Renal pelvis (tissue), 1 donor: ENCODE measurements at regions not wholly inside any gene's neighbourhood (a gene's known extent, or its start where the extent isn't known, plus 50 kb on each side); places are given as distances from the start of the nearest gene placed in this dataset.
"Not testable (repeated sequence)": the region's sequence is repeated elsewhere in the genome, so short reads cannot be mapped to it uniquely, and the experiment has no call there.

Experiments
- DNase-seq: peaks from one replicate; pipeline ENCODE4 v3.0.0-alpha.2; 2013

- no peak for DNase-seq
Measured at GRCh38 chr15:25170113-25170731, 215.4 kb downstream of the SNRPN start.

- no peak for DNase-seq
Measured at GRCh38 chr15:25170781-25171110, 216.0 kb downstream of the SNRPN start.

- no peak for DNase-seq
Measured at GRCh38 chr15:25171111-25171811, 216.5 kb downstream of the SNRPN start.

GRCh38 chr15:25171856-25172687 lies 217.3 kb downstream of the SNRPN start:
- DNase-seq = no peak

DNA sequence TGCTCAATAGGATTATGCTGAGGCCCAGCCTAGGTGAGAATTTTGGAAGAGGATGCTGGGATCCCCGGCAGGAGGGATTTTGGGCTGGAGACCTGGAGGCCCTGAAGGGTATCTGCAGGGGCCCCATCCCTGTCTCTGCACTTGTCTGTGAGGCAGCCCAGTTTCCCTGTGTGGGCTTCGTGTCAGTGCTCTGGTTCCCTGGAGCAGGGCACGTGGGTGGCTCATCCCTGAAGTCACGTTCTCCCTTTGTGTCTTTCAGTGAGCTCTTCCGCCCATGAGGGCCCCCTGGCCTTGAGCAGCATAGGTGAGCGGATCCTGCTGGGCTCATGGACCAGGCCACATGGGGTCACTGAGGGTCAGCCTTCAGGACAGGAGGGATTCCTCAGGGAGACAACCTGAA lies 217.9 kb downstream of the SNRPN start:
- DNase-seq = no peak

GRCh38 chr15:25173241-25174028 lies 218.6 kb downstream of the SNRPN start:
- DNase-seq = no peak

- DNase-seq = not testable (repeated sequence)
Measured at GRCh38 chr15:25174149-25174548, 219.4 kb downstream of the SNRPN start.

- no peak for DNase-seq
Measured at GRCh38 chr15:25175033-25175788, 220.4 kb downstream of the SNRPN start.

GRCh38 chr15:25175789-25176615 lies 221.2 kb downstream of the SNRPN start:
- no peak for DNase-seq

DNA sequence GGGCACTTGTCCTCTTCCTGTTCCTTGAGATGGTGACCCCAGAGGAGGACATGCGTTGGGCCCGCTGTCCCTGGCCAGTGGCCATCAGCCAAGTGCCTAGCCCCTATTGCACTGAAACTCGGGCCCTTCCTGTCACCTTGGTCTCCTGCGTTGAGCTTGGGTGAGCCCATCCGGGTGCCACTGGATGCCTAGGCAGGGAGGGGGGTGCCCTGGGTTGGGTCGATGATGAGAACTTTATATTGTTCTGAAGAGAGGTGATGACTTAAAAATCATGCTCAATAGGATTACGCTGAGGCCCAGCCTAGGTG lies 221.8 kb downstream of the SNRPN start:
- DNase-seq = no peak

- no peak for DNase-seq
Measured at GRCh38 chr15:25176991-25177954, 222.5 kb downstream of the SNRPN start.

DNA sequence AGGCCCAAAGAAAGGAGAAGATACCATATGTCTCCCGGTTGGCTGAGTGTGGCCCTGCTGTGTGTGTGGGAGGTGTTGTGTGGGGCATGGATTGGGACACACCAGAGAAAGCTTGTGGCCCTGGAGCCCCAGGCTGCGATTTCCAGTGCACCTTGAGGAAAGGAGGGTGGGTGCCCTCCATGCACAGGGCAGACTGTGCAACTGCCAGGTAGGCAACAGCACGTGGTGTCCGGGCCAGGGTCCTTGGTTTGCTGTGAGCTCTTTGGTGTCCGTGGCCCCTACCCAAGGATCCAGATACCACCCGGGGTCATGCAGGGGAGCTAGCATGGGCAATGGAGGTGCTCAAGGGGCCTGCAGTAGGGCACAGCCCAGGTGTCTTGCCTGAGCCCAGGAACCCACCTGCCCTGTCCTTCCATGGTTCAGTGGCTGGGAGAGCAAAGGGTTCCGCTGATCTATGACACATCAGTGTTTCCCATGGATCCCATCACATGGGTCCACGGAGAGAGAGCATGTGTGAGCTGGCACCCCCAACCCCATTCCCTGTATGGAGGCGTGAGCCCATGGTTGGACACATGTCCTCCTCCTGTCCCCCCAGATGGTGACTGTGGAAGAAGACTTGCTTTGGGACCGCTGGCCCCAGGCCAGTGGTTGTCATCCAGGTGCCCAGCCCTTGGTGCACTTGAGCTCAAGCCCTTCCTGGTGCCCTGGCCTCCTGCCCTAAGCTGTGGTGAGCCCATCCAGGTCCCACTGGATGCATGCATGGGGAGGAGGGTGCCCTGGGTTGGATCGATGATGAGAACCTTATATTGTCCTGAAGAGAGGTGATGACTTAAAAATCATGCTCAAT lies 223.4 kb downstream of the SNRPN start:
- DNase-seq = no peak

DNA sequence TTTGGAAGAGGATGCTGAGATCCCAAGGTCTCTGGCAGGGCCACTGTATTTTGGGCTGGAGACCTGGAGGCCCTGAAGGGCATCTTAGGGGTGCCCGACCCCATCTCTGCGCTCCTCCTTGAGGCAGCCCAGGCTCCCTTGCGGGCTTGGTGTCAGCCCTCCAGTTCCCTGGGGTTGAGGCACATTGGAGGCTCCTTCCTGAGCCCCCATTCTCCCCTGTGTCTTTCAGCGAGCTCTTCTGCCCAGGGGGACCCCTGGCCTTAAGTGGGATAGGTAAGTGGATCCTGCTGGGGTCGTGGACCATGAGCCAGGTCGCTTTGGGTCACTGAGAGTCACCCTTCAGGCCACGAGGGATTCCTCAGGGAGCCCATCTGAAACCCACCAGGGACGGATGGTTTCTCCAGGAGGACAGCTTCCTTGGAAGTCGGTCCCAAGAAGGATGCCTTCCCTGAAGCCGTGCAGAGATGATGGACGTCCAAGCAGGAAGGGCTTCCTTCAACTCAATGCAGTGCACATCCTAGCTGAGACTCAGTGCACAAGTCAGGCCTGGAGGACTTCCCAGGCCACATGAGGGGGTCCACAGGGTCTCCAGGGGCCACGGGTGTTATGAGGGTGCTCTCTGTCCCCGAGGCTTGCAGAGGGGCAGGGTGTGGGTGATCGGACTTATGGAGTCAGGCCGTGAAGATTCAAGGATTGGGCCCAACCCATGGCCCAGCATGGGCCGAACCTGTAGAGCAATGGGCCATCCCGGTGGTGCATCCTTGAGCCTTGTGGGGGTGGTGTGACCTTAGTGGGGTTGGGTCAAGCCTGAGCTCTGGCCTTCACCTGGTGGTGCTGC lies 224.3 kb downstream of the SNRPN start:
- DNase-seq = no peak

- DNase-seq = no peak
Measured at GRCh38 chr15:25179673-25180511, 225.1 kb downstream of the SNRPN start.

- no peak for DNase-seq
Measured at GRCh38 chr15:25180606-25181292, 226.0 kb downstream of the SNRPN start.
